GM23338 (cell line): ENCODE measurements at regions not wholly inside any gene's neighbourhood (a gene's known extent, or its start where the extent isn't known, plus 50 kb on each side); places are given as distances from the start of the nearest gene placed in this dataset.

Experiments
- CREB1 ChIP-seq: fragments of 250-450 bp; sonication (Bioruptor Pico); IDR thresholded peaks from 2 replicates; pipeline ENCODE4 v1.5.0; 2020; ENCODE audit warnings: low read depth, mild to moderate bottlenecking, moderate library complexity
- EZH2 ChIP-seq: fragments of 200-600 bp; sonication (generic); IDR thresholded peaks from one replicate; pipeline ENCODE4 v1.8.0; 2017; ENCODE audit warnings: antibody characterized with exemption, mild to moderate bottlenecking, low read depth; ENCODE audit not compliant: unreplicated experiment
- EZH2phosphoT487 ChIP-seq: fragments of 200-600 bp; sonication (generic); IDR thresholded peaks from one replicate; pipeline ENCODE4 v1.8.1; 2018; ENCODE audit warnings: antibody characterized with exemption; ENCODE audit not compliant: unreplicated experiment
- JUNB ChIP-seq: IDR thresholded peaks from one replicate; pipeline ENCODE4 v1.6.1; 2016; ENCODE audit warnings: antibody characterized with exemption; ENCODE audit not compliant: unreplicated experiment
- POLR2AphosphoS5 ChIP-seq: IDR thresholded peaks from 2 replicates; pipeline ENCODE4 v1.6.1; 2016; ENCODE audit warnings: antibody characterized with exemption, low read depth
- TF ChIP-seq, protein P1 (sequence below), 2 experiments: fragments of 200-600 bp in 1 of 2; sonication (generic) in 1 of 2; conservative IDR thresholded peaks; 2 replicates each; pipeline versions ENCODE4 v1.5.1 to v1.6.1; 2016 to 2017; ENCODE audit warnings: antibody characterized with exemption in 2 of 2, low read depth in 2 of 2, mild to moderate bottlenecking in 2 of 2, moderate library complexity in 1 of 2
- TF ChIP-seq, protein P2 (sequence below): IDR thresholded peaks from 2 replicates; pipeline ENCODE4 v1.6.1; 2016; ENCODE audit warnings: antibody characterized with exemption
- TF ChIP-seq, protein P3 (sequence below): IDR thresholded peaks from one replicate; pipeline ENCODE4 v1.6.1; 2018; ENCODE audit warnings: antibody characterized with exemption; ENCODE audit not compliant: unreplicated experiment

DNA sequence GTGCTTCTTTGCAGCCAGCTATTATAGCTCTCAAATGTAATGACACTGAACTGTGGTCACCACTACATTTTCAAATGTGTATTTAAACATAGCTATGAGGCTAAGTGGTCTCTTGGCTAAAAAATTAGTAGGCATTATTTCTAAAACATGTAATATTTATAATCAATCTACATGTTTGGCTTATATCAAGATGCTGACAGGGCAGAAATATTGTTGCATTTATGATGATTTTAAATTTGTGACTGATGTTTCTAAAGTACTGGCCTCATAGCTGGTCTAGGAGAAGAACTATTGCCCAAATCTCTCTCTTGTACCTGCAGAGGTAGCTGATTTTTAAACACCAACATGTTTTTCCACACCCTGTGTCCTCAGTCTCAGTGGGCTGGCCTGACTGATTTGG, 298.2 kb downstream of the PAX1 start:
- TF ChIP-seq, protein P1, sequence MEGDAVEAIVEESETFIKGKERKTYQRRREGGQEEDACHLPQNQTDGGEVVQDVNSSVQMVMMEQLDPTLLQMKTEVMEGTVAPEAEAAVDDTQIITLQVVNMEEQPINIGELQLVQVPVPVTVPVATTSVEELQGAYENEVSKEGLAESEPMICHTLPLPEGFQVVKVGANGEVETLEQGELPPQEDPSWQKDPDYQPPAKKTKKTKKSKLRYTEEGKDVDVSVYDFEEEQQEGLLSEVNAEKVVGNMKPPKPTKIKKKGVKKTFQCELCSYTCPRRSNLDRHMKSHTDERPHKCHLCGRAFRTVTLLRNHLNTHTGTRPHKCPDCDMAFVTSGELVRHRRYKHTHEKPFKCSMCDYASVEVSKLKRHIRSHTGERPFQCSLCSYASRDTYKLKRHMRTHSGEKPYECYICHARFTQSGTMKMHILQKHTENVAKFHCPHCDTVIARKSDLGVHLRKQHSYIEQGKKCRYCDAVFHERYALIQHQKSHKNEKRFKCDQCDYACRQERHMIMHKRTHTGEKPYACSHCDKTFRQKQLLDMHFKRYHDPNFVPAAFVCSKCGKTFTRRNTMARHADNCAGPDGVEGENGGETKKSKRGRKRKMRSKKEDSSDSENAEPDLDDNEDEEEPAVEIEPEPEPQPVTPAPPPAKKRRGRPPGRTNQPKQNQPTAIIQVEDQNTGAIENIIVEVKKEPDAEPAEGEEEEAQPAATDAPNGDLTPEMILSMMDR (conservative IDR thresholded peaks at IDR 0.05; ENCODE audit: low read depth in 2 of 2), result no peak
- no peak for TF ChIP-seq EZH2
- TF ChIP-seq POLR2AphosphoS5, result no peak
- TF ChIP-seq JUNB, result no peak
- no peak for TF ChIP-seq EZH2phosphoT487
- no peak for TF ChIP-seq CREB1 (CRISPR knock-in tag)
- TF ChIP-seq, protein P2, sequence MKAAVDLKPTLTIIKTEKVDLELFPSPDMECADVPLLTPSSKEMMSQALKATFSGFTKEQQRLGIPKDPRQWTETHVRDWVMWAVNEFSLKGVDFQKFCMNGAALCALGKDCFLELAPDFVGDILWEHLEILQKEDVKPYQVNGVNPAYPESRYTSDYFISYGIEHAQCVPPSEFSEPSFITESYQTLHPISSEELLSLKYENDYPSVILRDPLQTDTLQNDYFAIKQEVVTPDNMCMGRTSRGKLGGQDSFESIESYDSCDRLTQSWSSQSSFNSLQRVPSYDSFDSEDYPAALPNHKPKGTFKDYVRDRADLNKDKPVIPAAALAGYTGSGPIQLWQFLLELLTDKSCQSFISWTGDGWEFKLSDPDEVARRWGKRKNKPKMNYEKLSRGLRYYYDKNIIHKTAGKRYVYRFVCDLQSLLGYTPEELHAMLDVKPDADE, result no peak
- TF ChIP-seq, protein P3, sequence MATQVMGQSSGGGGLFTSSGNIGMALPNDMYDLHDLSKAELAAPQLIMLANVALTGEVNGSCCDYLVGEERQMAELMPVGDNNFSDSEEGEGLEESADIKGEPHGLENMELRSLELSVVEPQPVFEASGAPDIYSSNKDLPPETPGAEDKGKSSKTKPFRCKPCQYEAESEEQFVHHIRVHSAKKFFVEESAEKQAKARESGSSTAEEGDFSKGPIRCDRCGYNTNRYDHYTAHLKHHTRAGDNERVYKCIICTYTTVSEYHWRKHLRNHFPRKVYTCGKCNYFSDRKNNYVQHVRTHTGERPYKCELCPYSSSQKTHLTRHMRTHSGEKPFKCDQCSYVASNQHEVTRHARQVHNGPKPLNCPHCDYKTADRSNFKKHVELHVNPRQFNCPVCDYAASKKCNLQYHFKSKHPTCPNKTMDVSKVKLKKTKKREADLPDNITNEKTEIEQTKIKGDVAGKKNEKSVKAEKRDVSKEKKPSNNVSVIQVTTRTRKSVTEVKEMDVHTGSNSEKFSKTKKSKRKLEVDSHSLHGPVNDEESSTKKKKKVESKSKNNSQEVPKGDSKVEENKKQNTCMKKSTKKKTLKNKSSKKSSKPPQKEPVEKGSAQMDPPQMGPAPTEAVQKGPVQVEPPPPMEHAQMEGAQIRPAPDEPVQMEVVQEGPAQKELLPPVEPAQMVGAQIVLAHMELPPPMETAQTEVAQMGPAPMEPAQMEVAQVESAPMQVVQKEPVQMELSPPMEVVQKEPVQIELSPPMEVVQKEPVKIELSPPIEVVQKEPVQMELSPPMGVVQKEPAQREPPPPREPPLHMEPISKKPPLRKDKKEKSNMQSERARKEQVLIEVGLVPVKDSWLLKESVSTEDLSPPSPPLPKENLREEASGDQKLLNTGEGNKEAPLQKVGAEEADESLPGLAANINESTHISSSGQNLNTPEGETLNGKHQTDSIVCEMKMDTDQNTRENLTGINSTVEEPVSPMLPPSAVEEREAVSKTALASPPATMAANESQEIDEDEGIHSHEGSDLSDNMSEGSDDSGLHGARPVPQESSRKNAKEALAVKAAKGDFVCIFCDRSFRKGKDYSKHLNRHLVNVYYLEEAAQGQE, result no peak
